HEK293T (cell line): ENCODE measurements at regions not wholly inside any gene's neighbourhood (a gene's known extent, or its start where the extent isn't known, plus 50 kb on each side); places are given as distances from the start of the nearest gene placed in this dataset.

ENCODE experiments used
- ARNT ChIP-seq: fragments of 450-650 bp; IDR thresholded peaks from 2 replicates; pipeline ENCODE4 v1.6.1; 2017; ENCODE audit warnings: mild to moderate bottlenecking
- BHLHE40 ChIP-seq: fragments of 450-650 bp; IDR thresholded peaks from 2 replicates; pipeline ENCODE4 v1.6.1; 2016; ENCODE audit warnings: mild to moderate bottlenecking, moderate library complexity, borderline replicate concordance
- ELF4 ChIP-seq: fragments of 450-650 bp; IDR thresholded peaks from 2 replicates; pipeline ENCODE4 v1.6.1; 2017; ENCODE audit warnings: antibody characterized with exemption
- FOXA1 ChIP-seq: fragments of 450-650 bp; IDR thresholded peaks from 2 replicates; pipeline ENCODE4 v1.6.1; 2016; ENCODE audit warnings: mild to moderate bottlenecking
- FOXM1 ChIP-seq: fragments of 450-650 bp; IDR thresholded peaks from 2 replicates; pipeline ENCODE4 v1.6.1; 2017; ENCODE audit warnings: mild to moderate bottlenecking, borderline replicate concordance
- HDGF ChIP-seq: fragments of 450-650 bp; IDR thresholded peaks from 2 replicates; pipeline ENCODE4 v1.6.1; 2017; ENCODE audit warnings: antibody characterized with exemption, borderline replicate concordance
- LEF1 ChIP-seq: fragments of 450-650 bp; IDR thresholded peaks from 2 replicates; pipeline ENCODE4 v1.6.1; 2017; ENCODE audit warnings: mild to moderate bottlenecking, borderline replicate concordance
- NFRKB ChIP-seq: fragments of 450-650 bp; IDR thresholded peaks from 2 replicates; pipeline ENCODE4 v1.6.1; 2016; ENCODE audit warnings: mild to moderate bottlenecking, moderate library complexity
- SP1 ChIP-seq: fragments of 450-650 bp; IDR thresholded peaks from 2 replicates; pipeline ENCODE4 v1.6.1; 2017
- SUZ12 ChIP-seq: fragments of 450-650 bp; IDR thresholded peaks from 2 replicates; pipeline ENCODE4 v1.6.1; 2016; ENCODE audit warnings: mild to moderate bottlenecking
- TARDBP ChIP-seq: fragments of 450-650 bp; IDR thresholded peaks from 2 replicates; pipeline ENCODE4 v1.6.1; 2016
- ZNF384 ChIP-seq: fragments of 450-650 bp; IDR thresholded peaks from 2 replicates; pipeline ENCODE4 v1.6.1; 2016

- TF ChIP-seq SP1 (no peak), NFRKB (no peak), HDGF (no peak), FOXA1 (no peak), ZNF384 (no peak), BHLHE40 (no peak), LEF1 (no peak), TARDBP (no peak), ARNT (no peak), SUZ12 (no peak), ELF4 (no peak), FOXM1 (no peak)
Measured at GRCh38 chr18:61666876-61667590, 225.8 kb downstream of the RNF152 start.
